ENCODE measurements at regions not wholly inside any gene's neighbourhood (a gene's known extent, or its start where the extent isn't known, plus 50 kb on each side); places are given as distances from the start of the nearest gene placed in this dataset.

GRCh38 chr20:1790386-1790785 lies 104.8 kb upstream of the SIRPA start:
- no peaks in the 10 kb centered on the region for H4K20me1 ChIP-seq (ENCODE audit: insufficient read depth, low read length)
- H3K9me3 ChIP-seq (ENCODE audit: low read length) = no peaks in the 10 kb centered on the region
- H3K79me2 ChIP-seq (ENCODE audit: insufficient read depth, low read length) = no peaks in the 10 kb centered on the region
- no peaks in the 10 kb centered on the region for H3F3A ChIP-seq (ENCODE audit: insufficient read depth, low read length)
- H3K36me3 ChIP-seq (ENCODE audit: insufficient read depth, low read length) = no peaks in the 10 kb centered on the region
- 0 out of 2 replicates have a peak, but pooled peaks cover 2% of the 10 kb centered on the region for H3K27me3 ChIP-seq (ENCODE audit: insufficient read depth, low read length)
- H3K4me1 ChIP-seq (ENCODE audit: insufficient read depth, low read length, severe bottlenecking) = no peaks in the 10 kb centered on the region
- H3K9ac ChIP-seq (ENCODE audit: low read length) = no peak overlapping the region
- no peak overlapping the region for H3K4me3 ChIP-seq (ENCODE audit: low read depth, low read length, poor library complexity, severe bottlenecking)
- TF ChIP-seq, protein P1, sequence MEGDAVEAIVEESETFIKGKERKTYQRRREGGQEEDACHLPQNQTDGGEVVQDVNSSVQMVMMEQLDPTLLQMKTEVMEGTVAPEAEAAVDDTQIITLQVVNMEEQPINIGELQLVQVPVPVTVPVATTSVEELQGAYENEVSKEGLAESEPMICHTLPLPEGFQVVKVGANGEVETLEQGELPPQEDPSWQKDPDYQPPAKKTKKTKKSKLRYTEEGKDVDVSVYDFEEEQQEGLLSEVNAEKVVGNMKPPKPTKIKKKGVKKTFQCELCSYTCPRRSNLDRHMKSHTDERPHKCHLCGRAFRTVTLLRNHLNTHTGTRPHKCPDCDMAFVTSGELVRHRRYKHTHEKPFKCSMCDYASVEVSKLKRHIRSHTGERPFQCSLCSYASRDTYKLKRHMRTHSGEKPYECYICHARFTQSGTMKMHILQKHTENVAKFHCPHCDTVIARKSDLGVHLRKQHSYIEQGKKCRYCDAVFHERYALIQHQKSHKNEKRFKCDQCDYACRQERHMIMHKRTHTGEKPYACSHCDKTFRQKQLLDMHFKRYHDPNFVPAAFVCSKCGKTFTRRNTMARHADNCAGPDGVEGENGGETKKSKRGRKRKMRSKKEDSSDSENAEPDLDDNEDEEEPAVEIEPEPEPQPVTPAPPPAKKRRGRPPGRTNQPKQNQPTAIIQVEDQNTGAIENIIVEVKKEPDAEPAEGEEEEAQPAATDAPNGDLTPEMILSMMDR (IDR thresholded peaks at IDR 0.05; ENCODE audit: low read length) = no peak
- TF ChIP-seq EZH2 (IDR thresholded peaks at IDR 0.05; ENCODE audit: borderline replicate concordance, low read length) = no peak
- H3K9me2 ChIP-seq (ENCODE audit: low read depth, low read length) = no peaks in the 10 kb centered on the region
- no peak overlapping the region for H3K27ac ChIP-seq (ENCODE audit: low read depth, low read length, poor library complexity, severe bottlenecking)
- H3K4me2 ChIP-seq (ENCODE audit: low read length) = no peak overlapping the region
- no peak overlapping the region for H2AFZ ChIP-seq (ENCODE audit: low read length)

- TF ChIP-seq, protein P1 (IDR thresholded peaks at IDR 0.05; ENCODE audit: low read length) = no peak
- no peak for TF ChIP-seq EZH2 (IDR thresholded peaks at IDR 0.05; ENCODE audit: borderline replicate concordance, low read length)
Measured at GRCh38 chr20:1788044-1788443, 107.2 kb upstream of the SIRPA start.

GRCh38 chr20:1786486-1786885 lies 108.7 kb upstream of the SIRPA start:
- no peak overlapping the region for H3K27ac ChIP-seq (ENCODE audit: low read depth, low read length, poor library complexity, severe bottlenecking)
- no peak overlapping the region for H3K4me2 ChIP-seq (ENCODE audit: low read length)
- H3K79me2 ChIP-seq (ENCODE audit: insufficient read depth, low read length) = no peaks in the 10 kb centered on the region
- H3K36me3 ChIP-seq (ENCODE audit: insufficient read depth, low read length) = no peaks in the 10 kb centered on the region
- no peaks in the 10 kb centered on the region for H3F3A ChIP-seq (ENCODE audit: insufficient read depth, low read length)
- H3K9me2 ChIP-seq (ENCODE audit: low read depth, low read length) = no peaks in the 10 kb centered on the region
- no peaks in the 10 kb centered on the region for H3K9me3 ChIP-seq (ENCODE audit: low read length)
- H3K27me3 ChIP-seq (ENCODE audit: insufficient read depth, low read length) = 0 out of 2 replicates have a peak, but pooled peaks cover 2% of the 10 kb centered on the region
- H2AFZ ChIP-seq (ENCODE audit: low read length) = no peak overlapping the region
- TF ChIP-seq, protein P1 (IDR thresholded peaks at IDR 0.05; ENCODE audit: low read length) = no peak
- no peak for TF ChIP-seq EZH2 (IDR thresholded peaks at IDR 0.05; ENCODE audit: borderline replicate concordance, low read length)
- H3K4me3 ChIP-seq (ENCODE audit: low read depth, low read length, poor library complexity, severe bottlenecking) = no peak overlapping the region
- no peak overlapping the region for H3K9ac ChIP-seq (ENCODE audit: low read length)
- H4K20me1 ChIP-seq (ENCODE audit: insufficient read depth, low read length) = no peaks in the 10 kb centered on the region
- no peaks in the 10 kb centered on the region for H3K4me1 ChIP-seq (ENCODE audit: insufficient read depth, low read length, severe bottlenecking)

More at GRCh38 chr20:1788044-1788443, 107.2 kb upstream of the SIRPA start:
- no peak overlapping the region for H3K27ac ChIP-seq (ENCODE audit: low read depth, low read length, poor library complexity, severe bottlenecking)
- H3K9me3 ChIP-seq (ENCODE audit: low read length) = no peaks in the 10 kb centered on the region
- 0 out of 2 replicates have a peak, but pooled peaks cover 2% of the 10 kb centered on the region for H3K27me3 ChIP-seq (ENCODE audit: insufficient read depth, low read length)
- no peaks in the 10 kb centered on the region for H3F3A ChIP-seq (ENCODE audit: insufficient read depth, low read length)
- no peak overlapping the region for H3K4me2 ChIP-seq (ENCODE audit: low read length)
- no peak overlapping the region for H2AFZ ChIP-seq (ENCODE audit: low read length)
- no peaks in the 10 kb centered on the region for H3K4me1 ChIP-seq (ENCODE audit: insufficient read depth, low read length, severe bottlenecking)
- H3K79me2 ChIP-seq (ENCODE audit: insufficient read depth, low read length) = no peaks in the 10 kb centered on the region
- H3K4me3 ChIP-seq (ENCODE audit: low read depth, low read length, poor library complexity, severe bottlenecking) = no peak overlapping the region
- H3K9me2 ChIP-seq (ENCODE audit: low read depth, low read length) = no peaks in the 10 kb centered on the region
- no peaks in the 10 kb centered on the region for H3K36me3 ChIP-seq (ENCODE audit: insufficient read depth, low read length)
- H3K9ac ChIP-seq (ENCODE audit: low read length) = no peak overlapping the region
- no peaks in the 10 kb centered on the region for H4K20me1 ChIP-seq (ENCODE audit: insufficient read depth, low read length)

Measured in OCI-LY1 (cell line).